ENCODE measurements at regions not wholly inside any gene's neighbourhood (a gene's known extent, or its start where the extent isn't known, plus 50 kb on each side); places are given as distances from the start of the nearest gene placed in this dataset.

GRCh38 chr21:15164678-15165303 is 100.0 kb upstream of the NRIP1 start (continued):
- TF ChIP-seq USF2 (IDR thresholded peaks at IDR 0.05; ENCODE audit: low read depth, low read length) (no peak), USF2 (CRISPR knock-in tag; IDR thresholded peaks at IDR 0.05; ENCODE audit: borderline replicate concordance) (no peak), GMEB1 (CRISPR knock-in tag; IDR thresholded peaks at IDR 0.05; ENCODE audit: borderline replicate concordance) (no peak), NPAS2 (CRISPR knock-in tag; IDR thresholded peaks at IDR 0.05; ENCODE audit: borderline replicate concordance) (no peak), KDM2A (CRISPR knock-in tag; IDR thresholded peaks at IDR 0.05; ENCODE audit: borderline replicate concordance, low read depth) (no peak), HDAC2 (CRISPR knock-in tag; IDR thresholded peaks at IDR 0.05) (no peak; the same call in 1 of the 2 replicates), JUNB (CRISPR knock-in tag; IDR thresholded peaks at IDR 0.05; ENCODE audit: borderline replicate concordance) (peak; percentile 75; the same call in 1 of the 2 replicates), CREB3 (CRISPR knock-in tag; IDR thresholded peaks at IDR 0.05) (no peak), NKX3-1 (CRISPR knock-in tag; IDR thresholded peaks at IDR 0.05) (no peak), ZFY (CRISPR knock-in tag; IDR thresholded peaks at IDR 0.05) (no peak), ZNF138 (CRISPR knock-in tag; IDR thresholded peaks at IDR 0.05; ENCODE audit: low read depth) (no peak), ZBTB3 (CRISPR knock-in tag; IDR thresholded peaks at IDR 0.05; ENCODE audit: borderline replicate concordance, low read depth) (no peak), MBD4 (IDR thresholded peaks at IDR 0.05; ENCODE audit: borderline replicate concordance, low read length) (no peak), PHF8 (CRISPR knock-in tag; IDR thresholded peaks at IDR 0.05) (no peak), AGO1 (IDR thresholded peaks at IDR 0.05; ENCODE audit: low read depth, low read length, poor library complexity, severe bottlenecking) (no peak), ZNF430 (CRISPR knock-in tag; IDR thresholded peaks at IDR 0.05) (no peak), ZNF7 (CRISPR knock-in tag; IDR thresholded peaks at IDR 0.05) (no peak), SP5 (CRISPR knock-in tag; IDR thresholded peaks at IDR 0.05; ENCODE audit: borderline replicate concordance, low read depth) (0 out of 2 replicates have a peak, but pooled peaks have one; percentile 36), MBNL3 (CRISPR knock-in tag; conservative IDR thresholded peaks at IDR 0.05) (no peak), PLRG1 (conservative IDR thresholded peaks at IDR 0.05) (no peak), ARNT (IDR thresholded peaks at IDR 0.05) (no peak), NR2C2 (CRISPR knock-in tag; IDR thresholded peaks at IDR 0.05; ENCODE audit: borderline replicate concordance) (peak; percentile 85), THAP9 (CRISPR knock-in tag; IDR thresholded peaks at IDR 0.05; ENCODE audit: borderline replicate concordance) (no peak), ZZZ3 (CRISPR knock-in tag; IDR thresholded peaks at IDR 0.05; ENCODE audit: borderline replicate concordance) (no peak), GATAD2A (CRISPR knock-in tag; IDR thresholded peaks at IDR 0.05) (peak; percentile 83)
